Left hindlimb (tissue), 1 donor: ENCODE measurements at regions not wholly inside any gene's neighbourhood (a gene's known extent, or its start where the extent isn't known, plus 50 kb on each side); places are given as distances from the start of the nearest gene placed in this dataset.
A peak's percentile ranks its signal among the peaks of the same experiment; 100 is the strongest.
"Not testable (repeated sequence)": the region's sequence is repeated elsewhere in the genome, so short reads cannot be mapped to it uniquely, and the experiment has no call there.

Source experiments
- DNase-seq: peaks from one replicate; pipeline ENCODE4 v3.0.0-alpha.2; 2018

- DNase-seq = no peak
Measured at GRCh38 chr4:79739912-79740311, 331.9 kb upstream of the GK2 start.

- DNase-seq = no peak
Measured at GRCh38 chr4:79723507-79723906, 315.5 kb upstream of the GK2 start.

DNA sequence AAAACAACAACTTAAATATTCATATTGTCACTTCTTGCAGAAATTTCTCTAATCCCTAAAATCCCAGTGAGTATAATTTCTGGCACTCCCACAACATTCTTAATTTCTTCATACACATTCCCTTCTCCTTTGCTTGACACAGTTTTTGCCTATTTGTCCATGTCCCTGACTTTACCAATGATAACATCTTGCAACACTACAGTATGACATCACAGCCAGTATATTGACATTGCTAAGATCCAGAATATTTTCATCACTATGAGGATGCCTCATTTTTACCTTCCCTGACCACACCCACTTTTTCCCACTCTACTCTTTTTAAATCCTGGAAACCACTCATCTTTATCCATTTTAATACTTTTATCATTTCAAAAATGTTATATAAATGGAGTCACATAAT is 292.3 kb upstream of the GK2 start:
- DNase-seq = no peak

DNA sequence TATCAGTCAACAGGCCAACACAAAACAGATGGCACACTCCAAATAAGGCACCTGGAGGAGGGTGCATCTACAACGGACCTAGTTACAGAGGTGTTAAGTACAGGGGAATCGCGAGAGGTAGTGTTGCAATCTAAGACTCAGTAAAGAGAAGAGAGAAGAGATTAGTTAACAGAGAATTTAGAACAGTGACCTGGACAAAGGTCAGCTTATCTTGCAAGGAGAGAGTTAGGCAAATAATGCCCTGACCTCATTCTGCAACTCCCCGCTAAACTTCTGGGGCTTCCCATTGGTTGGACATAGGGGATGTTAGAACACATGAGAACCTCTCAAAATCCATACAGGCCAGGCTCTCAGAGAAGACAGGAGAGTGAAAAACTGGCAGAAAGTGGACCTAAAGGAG is 289.4 kb upstream of the GK2 start:
- DNase-seq = no peak

GRCh38 chr4:79696534-79696933 is 288.5 kb upstream of the GK2 start:
- DNase-seq = not testable (repeated sequence)

GRCh38 chr4:79695848-79696247 is 287.8 kb upstream of the GK2 start:
- DNase-seq = no peak

DNA sequence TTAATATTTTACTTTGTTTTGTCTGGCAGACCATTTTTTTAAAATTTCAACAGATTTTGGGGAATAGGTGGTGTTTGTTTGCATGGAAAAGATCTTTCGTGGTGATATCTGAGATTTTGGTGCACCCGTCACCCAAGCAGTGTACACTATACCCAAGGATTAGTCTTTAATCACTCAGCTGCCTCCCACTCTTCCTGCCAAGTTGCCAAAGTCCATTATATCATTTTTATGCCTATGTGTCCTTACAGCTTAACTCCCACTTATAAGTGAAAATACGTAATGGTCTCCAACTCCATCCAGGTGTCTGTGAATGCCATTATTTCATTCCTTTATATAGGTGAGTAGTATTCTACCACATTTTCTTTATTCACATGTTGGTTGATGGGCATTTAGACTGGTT is 281.7 kb upstream of the GK2 start:
- no peak for DNase-seq

- no peak for DNase-seq
Measured at GRCh38 chr4:79688691-79689090, 280.7 kb upstream of the GK2 start.

DNA sequence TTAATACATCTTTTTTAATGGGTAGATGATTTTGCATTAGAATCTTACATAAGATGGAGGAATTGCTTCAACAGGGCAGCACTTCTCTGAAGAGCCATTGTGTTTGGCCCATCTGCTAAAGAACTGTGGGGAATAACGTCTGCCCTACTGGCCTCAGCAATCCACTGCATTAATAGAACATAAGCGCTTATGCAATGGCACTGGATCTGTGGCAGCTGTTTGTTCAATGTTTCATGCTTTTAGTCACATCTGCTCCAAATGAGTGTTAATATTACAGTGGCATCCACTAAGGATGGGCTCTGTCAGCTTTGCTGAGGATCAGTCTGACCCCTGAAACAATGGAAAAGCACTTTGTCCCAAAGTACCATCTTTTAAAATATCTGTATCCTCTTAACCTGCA is 279.0 kb upstream of the GK2 start:
- no peak for DNase-seq

- no peak for DNase-seq
Measured at GRCh38 chr4:79685542-79685941, 277.5 kb upstream of the GK2 start.

DNA sequence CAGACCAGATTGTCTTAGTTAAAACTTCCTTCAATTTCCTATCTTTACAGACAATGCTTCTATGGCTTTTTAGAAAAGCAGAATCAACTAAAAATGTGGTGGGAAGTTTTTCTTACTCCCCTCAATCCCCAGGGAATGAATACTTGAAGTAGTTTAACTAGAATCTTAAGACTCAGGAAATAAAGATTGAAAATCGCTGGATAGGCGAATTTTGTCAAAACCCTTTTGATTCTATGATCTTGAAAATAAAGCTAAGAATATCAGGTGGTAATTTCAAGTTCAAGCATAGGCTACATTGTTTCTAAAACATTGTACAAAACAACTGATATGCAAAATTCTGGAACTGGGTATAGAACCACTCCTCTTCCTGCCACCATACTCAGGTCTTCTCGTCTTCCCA is 276.5 kb upstream of the GK2 start:
- DNase-seq = no peak

DNA sequence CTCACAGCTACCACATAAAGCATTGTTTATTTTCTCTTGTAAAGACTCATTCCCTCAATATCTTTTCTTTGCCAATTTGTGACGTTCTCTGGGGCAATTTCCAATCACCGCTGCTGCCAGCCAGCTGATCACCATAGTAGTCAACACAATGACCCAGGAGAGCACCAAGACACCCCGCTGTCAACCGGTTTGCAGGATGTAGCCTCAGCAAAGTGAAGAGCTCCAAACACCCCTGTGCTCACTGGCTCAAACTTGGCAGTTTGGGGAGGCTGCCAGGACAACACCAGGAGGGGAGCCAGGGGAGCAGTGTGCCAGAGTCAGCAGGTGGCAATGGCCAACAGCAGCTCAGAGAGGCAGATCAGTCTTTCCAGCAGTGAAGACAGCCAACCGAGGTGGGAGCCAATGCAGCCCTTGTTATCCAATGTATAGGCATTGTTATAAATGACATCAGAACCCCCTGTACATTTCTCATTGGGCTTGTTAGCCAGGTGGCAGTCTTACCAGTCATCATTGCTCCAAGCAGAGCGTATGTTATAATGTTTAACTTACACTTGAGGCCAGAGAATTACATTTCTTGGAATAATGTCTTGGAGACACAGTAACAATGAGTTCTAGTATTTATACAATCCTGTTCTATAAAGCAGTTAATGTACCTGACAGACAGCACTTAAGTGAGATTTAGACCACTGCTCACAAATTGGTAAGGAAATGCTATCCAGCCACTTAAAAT is 274.9 kb upstream of the GK2 start:
- DNase-seq = peak; percentile 81

DNA sequence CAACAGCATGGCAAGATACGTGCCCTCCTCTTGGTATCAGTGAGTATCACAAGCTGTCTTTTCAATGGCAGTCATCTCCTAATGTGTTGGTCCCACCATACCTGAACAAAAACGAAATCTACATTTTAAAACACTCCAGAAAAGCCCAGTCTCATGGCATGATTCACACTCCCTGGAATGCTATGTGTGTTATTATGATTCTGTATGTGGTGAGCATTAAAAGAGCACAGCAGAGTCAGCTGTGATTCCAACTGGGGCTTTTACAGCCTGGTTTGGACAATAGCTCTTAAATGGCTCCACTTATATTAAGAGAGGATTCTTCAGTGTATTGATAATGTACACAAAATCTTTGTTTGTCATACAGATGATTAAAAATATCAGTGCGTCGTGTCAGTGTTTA is 274.1 kb upstream of the GK2 start:
- DNase-seq = no peak

GRCh38 chr4:79679859-79680258 is 271.8 kb upstream of the GK2 start:
- no peak for DNase-seq

GRCh38 chr4:79678472-79679202 is 270.6 kb upstream of the GK2 start:
- no peak for DNase-seq

- DNase-seq = no peak
Measured at GRCh38 chr4:79676705-79677104, 268.7 kb upstream of the GK2 start.

GRCh38 chr4:79674906-79675305 is 266.9 kb upstream of the GK2 start:
- DNase-seq = not testable (repeated sequence)

- DNase-seq = no peak
Measured at GRCh38 chr4:79673898-79674297, 265.9 kb upstream of the GK2 start.

- DNase-seq = no peak
Measured at GRCh38 chr4:79673377-79673776, 265.3 kb upstream of the GK2 start.

- DNase-seq = no peak
Measured at GRCh38 chr4:79666875-79667274, 258.8 kb upstream of the GK2 start.

- DNase-seq = no peak
Measured at GRCh38 chr4:79666112-79666511, 258.1 kb upstream of the GK2 start.

DNA sequence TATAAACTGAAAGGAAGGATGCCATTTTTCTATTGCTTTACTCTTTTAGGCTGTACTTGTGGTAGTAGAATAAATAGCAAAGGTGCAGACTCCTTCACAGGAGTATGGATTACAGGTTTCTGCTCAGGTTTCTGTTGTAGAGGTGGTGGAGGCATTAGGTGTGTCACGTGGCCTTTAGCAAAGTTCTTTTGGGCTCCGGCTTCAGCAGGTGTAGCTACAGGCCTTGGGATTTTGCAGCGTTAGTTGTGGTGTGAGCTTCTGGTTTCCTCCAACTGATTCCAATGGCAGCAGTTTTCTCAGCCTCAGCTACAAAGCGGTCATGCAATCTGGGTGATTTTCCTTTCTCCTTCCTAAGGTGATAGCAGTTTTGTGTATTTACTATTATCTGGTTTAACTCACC is 255.8 kb upstream of the GK2 start:
- no peak for DNase-seq

- DNase-seq = no peak
Measured at GRCh38 chr4:79663141-79663540, 255.1 kb upstream of the GK2 start.

- DNase-seq = no peak
Measured at GRCh38 chr4:79662651-79663050, 254.6 kb upstream of the GK2 start.

- no peak for DNase-seq
Measured at GRCh38 chr4:79661196-79661595, 253.2 kb upstream of the GK2 start.
